H9 (cell line): ENCODE measurements at regions not wholly inside any gene's neighbourhood (a gene's known extent, or its start where the extent isn't known, plus 50 kb on each side); places are given as distances from the start of the nearest gene placed in this dataset.

Source experiments
- DNase-seq: peaks from one replicate; pipeline ENCODE4 v3.0.0-alpha.2; 2017
- H2AFZ ChIP-seq: one replicate; pipeline ENCODE4 v1.6.1; 2013; ENCODE audit warnings: mild to moderate bottlenecking, low read length, control low read depth, moderate library complexity
- H2AK5ac ChIP-seq: 2 replicates; pipeline ENCODE4 v1.6.1; 2013; ENCODE audit warnings: low read length, control low read depth, mixed read lengths; ENCODE audit not compliant: insufficient read length
- H2BK120ac ChIP-seq: one replicate; pipeline ENCODE4 v1.6.1; 2013; ENCODE audit warnings: low read depth, mild to moderate bottlenecking, low read length, control low read depth, inconsistent platforms; ENCODE audit not compliant: poor library complexity, severe bottlenecking
- H2BK12ac ChIP-seq: 2 replicates; pipeline ENCODE4 v1.6.1; 2013; ENCODE audit warnings: low read length, control low read depth, mixed read lengths, low read depth; ENCODE audit not compliant: insufficient read length
- H2BK15ac ChIP-seq: 2 replicates; pipeline ENCODE4 v1.6.1; 2013; ENCODE audit warnings: low read depth, low read length, control low read depth
- H2BK20ac ChIP-seq: one replicate; pipeline ENCODE4 v1.6.1; 2013; ENCODE audit warnings: low read depth, mild to moderate bottlenecking, low read length, control low read depth, inconsistent platforms; ENCODE audit not compliant: poor library complexity, severe bottlenecking
- H2BK5ac ChIP-seq: 2 replicates; pipeline ENCODE4 v1.6.1; 2013; ENCODE audit warnings: low read length, control low read depth, mixed read lengths; ENCODE audit not compliant: insufficient read length
- H3K14ac ChIP-seq: 2 replicates; pipeline ENCODE4 v1.6.1; 2013; ENCODE audit warnings: low read length, control low read depth; ENCODE audit not compliant: insufficient read depth
- H3K18ac ChIP-seq: 2 replicates; pipeline ENCODE4 v1.6.1; 2013; ENCODE audit warnings: low read depth, mild to moderate bottlenecking, mixed read lengths, low read length, control low read depth; ENCODE audit not compliant: insufficient read length
- H3K23ac ChIP-seq: 2 replicates; pipeline ENCODE4 v1.6.1; 2013; ENCODE audit warnings: low read length, control low read depth, mixed read lengths, low read depth; ENCODE audit not compliant: insufficient read length
- H3K23me2 ChIP-seq: 2 replicates; pipeline ENCODE4 v1.6.1; 2013; ENCODE audit warnings: low read depth, mild to moderate bottlenecking, mixed read lengths, low read length, control low read depth; ENCODE audit not compliant: insufficient read length, poor library complexity, severe bottlenecking
- H3K27ac ChIP-seq: 2 replicates; pipeline ENCODE4 v1.5.1; 2013; ENCODE audit warnings: low read length, control low read depth, mixed read lengths, low read depth; ENCODE audit not compliant: insufficient read length
- H3K27me3 ChIP-seq: 2 replicates; pipeline ENCODE4 v1.6.1; 2013; ENCODE audit warnings: low read length, control low read depth, inconsistent platforms; ENCODE audit not compliant: insufficient read depth
- H3K4ac ChIP-seq: 2 replicates; pipeline ENCODE4 v1.6.1; 2013; ENCODE audit warnings: low read depth, mild to moderate bottlenecking, control low read depth, inconsistent platforms, low read length, moderate library complexity
- H3K4me1 ChIP-seq: 2 replicates; pipeline ENCODE4 v1.6.1; 2013; ENCODE audit warnings: low read length, control low read depth, inconsistent platforms; ENCODE audit not compliant: insufficient read depth
- H3K4me2 ChIP-seq: 2 replicates; pipeline ENCODE4 v1.6.1; 2013; ENCODE audit warnings: low read length, control low read depth, mixed read lengths; ENCODE audit not compliant: insufficient read length, insufficient read depth
- H3K56ac ChIP-seq: 2 replicates; pipeline ENCODE4 v1.6.1; 2013; ENCODE audit warnings: low read depth, mild to moderate bottlenecking, mixed read lengths, low read length, control low read depth; ENCODE audit not compliant: insufficient read length
- H3K79me1 ChIP-seq: 2 replicates; pipeline ENCODE4 v1.6.1; 2013; ENCODE audit warnings: low read depth, mild to moderate bottlenecking, moderate library complexity, low read length, control low read depth, inconsistent platforms; ENCODE audit not compliant: insufficient read depth, poor library complexity, severe bottlenecking
- H3K79me2 ChIP-seq: 2 replicates; pipeline ENCODE4 v1.6.1; 2013; ENCODE audit warnings: low read length, control low read depth, inconsistent platforms; ENCODE audit not compliant: insufficient read depth
- H3K9ac ChIP-seq: 2 replicates; pipeline ENCODE4 v1.6.1; 2013; ENCODE audit warnings: low read length, control low read depth, mixed read lengths; ENCODE audit not compliant: insufficient read length; ENCODE audit errors: extremely low read depth
- H3K9me3 ChIP-seq: one replicate; pipeline ENCODE4 v1.6.1; 2013; ENCODE audit warnings: low read depth, low read length, inconsistent platforms; ENCODE audit not compliant: control insufficient read depth
- H3T11ph ChIP-seq: one replicate; pipeline ENCODE4 v1.6.1; 2013; ENCODE audit warnings: mild to moderate bottlenecking, low read length, control low read depth, inconsistent platforms
- H4K20me1 ChIP-seq: one replicate; pipeline ENCODE4 v1.6.1; 2013; ENCODE audit not compliant: control insufficient read depth, insufficient read length, insufficient read depth
- H4K5ac ChIP-seq: 2 replicates; pipeline ENCODE4 v1.6.1; 2013; ENCODE audit warnings: low read depth, mild to moderate bottlenecking, mixed read lengths, low read length, control low read depth; ENCODE audit not compliant: insufficient read length
- H4K8ac ChIP-seq: replicated peaks from 2 replicates; pipeline ENCODE4 v1.6.1; 2013; ENCODE audit warnings: low read length, control low read depth, mixed read lengths, low read depth; ENCODE audit not compliant: insufficient read length
- H4K91ac ChIP-seq: 2 replicates; pipeline ENCODE4 v1.6.1; 2013; ENCODE audit warnings: low read depth, mild to moderate bottlenecking, moderate library complexity, mixed read lengths, low read length, control low read depth; ENCODE audit not compliant: insufficient read length
- H3K27ac Mint-ChIP-seq, 3 experiments: 2 replicates in 2 of 3; 3 replicates in 1 of 3; pipeline ENCODE4 v1.8.0; 2020 to 2021; ENCODE audit warnings: mixed read lengths in 3 of 3, mild to moderate bottlenecking in 1 of 3, moderate library complexity in 1 of 3
- H3K27me3 Mint-ChIP-seq: 2 replicates; pipeline ENCODE4 v1.8.0; 2021; ENCODE audit warnings: low read depth, mild to moderate bottlenecking, moderate library complexity, mixed read lengths
- H3K36me3 Mint-ChIP-seq, 3 experiments: 2 replicates in 2 of 3; 3 replicates in 1 of 3; pipeline ENCODE4 v1.8.0; 2020 to 2021; ENCODE audit warnings: low read depth in 3 of 3, mixed read lengths in 3 of 3; ENCODE audit not compliant: insufficient read depth in 1 of 3
- H3K4me1 Mint-ChIP-seq, 2 experiments: 2 replicates each; pipeline ENCODE4 v1.8.0; 2020; ENCODE audit warnings: mixed read lengths in 2 of 2
- H3K4me3 Mint-ChIP-seq, 2 experiments: 2 replicates in 1 of 2; 3 replicates in 1 of 2; pipeline ENCODE4 v1.8.0; 2020 to 2021; ENCODE audit warnings: mild to moderate bottlenecking in 2 of 2, mixed read lengths in 2 of 2, moderate library complexity in 1 of 2
- H3K9me3 Mint-ChIP-seq, 2 experiments: 2 replicates in 1 of 2; 3 replicates in 1 of 2; pipeline ENCODE4 v1.8.0; 2020; ENCODE audit warnings: mild to moderate bottlenecking in 2 of 2, mixed read lengths in 2 of 2, moderate library complexity in 1 of 2
- WGBS: extraction: QIAGEN DNeasy Blood & Tissue Kit; methylation state at CpG from one replicate; pipeline ENCODE4 v1.1.7; 2013; ENCODE audit warnings: missing lambda C conversion rate, low lambda C conversion rate, mixed read lengths; ENCODE audit not compliant: insufficient read length; ENCODE audit errors: extremely low coverage; 5-methylcytosine and 5-hydroxymethylcytosine counted together
- TF ChIP-seq, protein P1 (sequence below): fragments of 200-600 bp; sonication (generic); conservative IDR thresholded peaks from 3 replicates; pipeline ENCODE4 v1.8.0; 2021; ENCODE audit warnings: antibody characterized with exemption, mild to moderate bottlenecking

DNA sequence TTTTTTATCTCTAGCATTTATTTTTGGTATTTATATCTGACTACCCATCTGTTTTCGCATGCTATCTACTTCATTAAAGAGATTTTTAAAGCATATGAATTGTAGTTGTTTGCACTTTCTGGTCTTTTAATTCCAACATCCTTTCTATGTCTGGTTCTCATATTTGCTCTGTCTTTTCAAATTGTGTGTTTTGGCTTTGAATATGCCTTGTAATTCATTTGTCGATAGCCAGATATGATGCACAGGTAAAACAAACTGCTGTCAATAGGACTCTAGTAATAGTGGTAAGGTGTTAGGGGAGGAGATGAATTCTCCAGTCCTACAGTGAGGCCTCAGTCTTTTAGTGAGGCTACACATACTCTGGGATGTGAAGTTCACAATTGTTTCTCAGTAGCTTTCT is 530.8 kb upstream of the CCDC179 start:
- Histone ChIP-seq H3K23me2 (no peaks in the 10 kb centered on the region), H3K4me1 (0 out of 2 replicates have a peak, but pooled peaks cover 3% of the 10 kb centered on the region), H3K23ac (no peak overlapping the region), H2BK12ac (no peak overlapping the region), H3K56ac (no peak overlapping the region), H3K27me3 (no peaks in the 10 kb centered on the region), H4K91ac (no peak overlapping the region), H2BK15ac (no peak overlapping the region), H3K27ac (no peak overlapping the region), H3K14ac (no peak overlapping the region), H4K20me1 (no peaks in the 10 kb centered on the region), H3T11ph (no peak overlapping the region), H4K8ac (no peak overlapping the region), H2AK5ac (no peak overlapping the region), H3K79me2 (no peaks in the 10 kb centered on the region), H3K79me1 (no peaks in the 10 kb centered on the region), H4K5ac (no peak overlapping the region), H3K18ac (no peak overlapping the region), H2BK20ac (no peak overlapping the region), H3K9me3 (no peaks in the 10 kb centered on the region), H3K9ac (no peak overlapping the region), H2BK120ac (no peak overlapping the region), H3K4me2 (no peak overlapping the region), H3K4ac (no peak overlapping the region), H2BK5ac (no peak overlapping the region), H2AFZ (no peak overlapping the region)
- no peaks in the 10 kb centered on the region; the same call in 1 of the 2 replicates for H3K27me3 Mint-ChIP-seq
- peak overlapping the region in 1 of 3 experiments; percentile 21; a peak in 1 of 7 replicates for H3K27ac Mint-ChIP-seq
- no peak overlapping the region for H3K4me3 Mint-ChIP-seq
- DNase-seq: no peak
- TF ChIP-seq, protein P1, sequence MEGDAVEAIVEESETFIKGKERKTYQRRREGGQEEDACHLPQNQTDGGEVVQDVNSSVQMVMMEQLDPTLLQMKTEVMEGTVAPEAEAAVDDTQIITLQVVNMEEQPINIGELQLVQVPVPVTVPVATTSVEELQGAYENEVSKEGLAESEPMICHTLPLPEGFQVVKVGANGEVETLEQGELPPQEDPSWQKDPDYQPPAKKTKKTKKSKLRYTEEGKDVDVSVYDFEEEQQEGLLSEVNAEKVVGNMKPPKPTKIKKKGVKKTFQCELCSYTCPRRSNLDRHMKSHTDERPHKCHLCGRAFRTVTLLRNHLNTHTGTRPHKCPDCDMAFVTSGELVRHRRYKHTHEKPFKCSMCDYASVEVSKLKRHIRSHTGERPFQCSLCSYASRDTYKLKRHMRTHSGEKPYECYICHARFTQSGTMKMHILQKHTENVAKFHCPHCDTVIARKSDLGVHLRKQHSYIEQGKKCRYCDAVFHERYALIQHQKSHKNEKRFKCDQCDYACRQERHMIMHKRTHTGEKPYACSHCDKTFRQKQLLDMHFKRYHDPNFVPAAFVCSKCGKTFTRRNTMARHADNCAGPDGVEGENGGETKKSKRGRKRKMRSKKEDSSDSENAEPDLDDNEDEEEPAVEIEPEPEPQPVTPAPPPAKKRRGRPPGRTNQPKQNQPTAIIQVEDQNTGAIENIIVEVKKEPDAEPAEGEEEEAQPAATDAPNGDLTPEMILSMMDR: no peak
- H3K36me3 Mint-ChIP-seq: no peaks in the 10 kb centered on the region
- H3K4me1 Mint-ChIP-seq: peaks cover 0 to 2% of the 10 kb centered on the region in 2 experiments; a peak in 2 of 4 replicates
- peaks cover 0 to 2% of the 10 kb centered on the region in 2 experiments; a peak in 1 of 5 replicates for H3K9me3 Mint-ChIP-seq
- WGBS: no CpG with 5 or more reads among the region's 2 CpGs
